Large intestine (tissue), 3 donors: ENCODE measurements at regions not wholly inside any gene's neighbourhood (a gene's known extent, or its start where the extent isn't known, plus 50 kb on each side); places are given as distances from the start of the nearest gene placed in this dataset.
"Not testable (repeated sequence)": the region's sequence is repeated elsewhere in the genome, so short reads cannot be mapped to it uniquely, and the experiment has no call there.

ENCODE experiments used
- DNase-seq, 2 donors: peaks; one replicate each; pipeline versions ENCODE4 v3.0.0 to v3.0.0-alpha.2; 2013
- H3K27ac ChIP-seq: one replicate; pipeline ENCODE4 v1.5.1; 2013; ENCODE audit warnings: low read length
- H3K27me3 ChIP-seq: 2 replicates; pipeline ENCODE4 v1.6.1; 2013; ENCODE audit warnings: low read length; ENCODE audit not compliant: control insufficient read depth, insufficient read depth
- H3K36me3 ChIP-seq: 2 replicates; pipeline ENCODE4 v1.6.1; 2013; ENCODE audit warnings: low read length; ENCODE audit not compliant: control insufficient read depth, insufficient read depth
- H3K4me1 ChIP-seq: one replicate; pipeline ENCODE4 v1.6.1; 2013; ENCODE audit warnings: low read length; ENCODE audit not compliant: control insufficient read depth, insufficient read depth
- H3K4me3 ChIP-seq: one replicate; pipeline ENCODE4 v1.5.1; 2013; ENCODE audit warnings: low read length
- H3K9me3 ChIP-seq: one replicate; pipeline ENCODE4 v1.6.1; 2013; ENCODE audit warnings: mild to moderate bottlenecking, low read depth, low read length, moderate library complexity; ENCODE audit not compliant: control insufficient read depth
- WGBS: methylation state at CpG from one replicate; pipeline ENCODE4 v1.1.5; 2013; ENCODE audit warnings: low lambda C conversion rate; ENCODE audit not compliant: insufficient coverage; 5-methylcytosine and 5-hydroxymethylcytosine counted together

GRCh38 chr7:80047032-80047431 lies 87.6 kb upstream of the GNAI1 start:
- H3K4me1 ChIP-seq: no peaks in the 10 kb centered on the region
- no peak for DNase-seq
- no peak overlapping the region for H3K4me3 ChIP-seq
- no peaks in the 10 kb centered on the region for H3K9me3 ChIP-seq
- WGBS: 83% methylated on average over 1 of the region's 1 CpG
- no peaks in the 10 kb centered on the region for H3K36me3 ChIP-seq
- no peaks in the 10 kb centered on the region for H3K27me3 ChIP-seq
- H3K27ac ChIP-seq: no peak overlapping the region

- Histone ChIP-seq H3K27ac (no peak overlapping the region), H3K9me3 (no peaks in the 10 kb centered on the region), H3K27me3 (no peaks in the 10 kb centered on the region), H3K4me1 (no peaks in the 10 kb centered on the region), H3K36me3 (no peaks in the 10 kb centered on the region), H3K4me3 (no peak overlapping the region)
- DNase-seq: no peak
- 100% methylated on average over 2 of the region's 4 CpGs for WGBS
These were observed 89.8 kb upstream of the GNAI1 start for GRCh38 chr7:80044796-80045195.

- H3K4me3 ChIP-seq: no peak overlapping the region
- no peaks in the 10 kb centered on the region for H3K4me1 ChIP-seq
- H3K9me3 ChIP-seq: no peaks in the 10 kb centered on the region
- no peaks in the 10 kb centered on the region for H3K27me3 ChIP-seq
- H3K27ac ChIP-seq: no peak overlapping the region
- no peak for DNase-seq
- WGBS: 90% methylated on average over 2 of the region's 3 CpGs
- H3K36me3 ChIP-seq: no peaks in the 10 kb centered on the region
These were observed 93.9 kb upstream of the GNAI1 start for GRCh38 chr7:80040752-80041151.

GRCh38 chr7:80040335-80040734 lies 94.3 kb upstream of the GNAI1 start:
- H3K27ac ChIP-seq: no peak overlapping the region
- no peak overlapping the region for H3K4me3 ChIP-seq
- no peaks in the 10 kb centered on the region for H3K9me3 ChIP-seq
- no peak for DNase-seq
- H3K4me1 ChIP-seq: no peaks in the 10 kb centered on the region
- 80% methylated on average over 1 of the region's 2 CpGs for WGBS
- no peaks in the 10 kb centered on the region for H3K27me3 ChIP-seq
- no peaks in the 10 kb centered on the region for H3K36me3 ChIP-seq

- no peak overlapping the region for H3K27ac ChIP-seq
- H3K4me3 ChIP-seq: no peak overlapping the region
- no peaks in the 10 kb centered on the region for H3K4me1 ChIP-seq
- 96% methylated on average over 4 of the region's 5 CpGs for WGBS
- H3K9me3 ChIP-seq: no peaks in the 10 kb centered on the region
- H3K36me3 ChIP-seq: no peaks in the 10 kb centered on the region
- no peaks in the 10 kb centered on the region for H3K27me3 ChIP-seq
- DNase-seq: no peak
These were observed 95.3 kb upstream of the GNAI1 start for GRCh38 chr7:80039251-80039884.

GRCh38 chr7:80037689-80038088 lies 96.9 kb upstream of the GNAI1 start:
- WGBS: 90% methylated on average over 2 of the region's 2 CpGs

GRCh38 chr7:80036107-80036506 lies 98.5 kb upstream of the GNAI1 start:
- 83% methylated on average over 2 of the region's 2 CpGs for WGBS
- Histone ChIP-seq H3K36me3 (no peaks in the 10 kb centered on the region), H3K4me3 (no peak overlapping the region), H3K4me1 (no peaks in the 10 kb centered on the region), H3K27ac (no peak overlapping the region), H3K27me3 (no peaks in the 10 kb centered on the region), H3K9me3 (no peaks in the 10 kb centered on the region)
- no peak for DNase-seq

More at GRCh38 chr7:80037689-80038088, 96.9 kb upstream of the GNAI1 start:
- Histone ChIP-seq H3K4me1 (no peaks in the 10 kb centered on the region), H3K27ac (no peak overlapping the region), H3K9me3 (no peaks in the 10 kb centered on the region), H3K4me3 (no peak overlapping the region), H3K27me3 (no peaks in the 10 kb centered on the region), H3K36me3 (no peaks in the 10 kb centered on the region)
- DNase-seq: no peak

- no peaks in the 10 kb centered on the region for H3K4me1 ChIP-seq
- no peak overlapping the region for H3K4me3 ChIP-seq
- no peaks in the 10 kb centered on the region for H3K36me3 ChIP-seq
- no peak for DNase-seq
- H3K27me3 ChIP-seq: no peaks in the 10 kb centered on the region
- no peak overlapping the region for H3K27ac ChIP-seq
- 81% methylated on average over 2 of the region's 3 CpGs for WGBS
- no peaks in the 10 kb centered on the region for H3K9me3 ChIP-seq
These were observed 105.9 kb upstream of the GNAI1 start for GRCh38 chr7:80028717-80029116.

GRCh38 chr7:80027611-80028173 lies 106.9 kb upstream of the GNAI1 start:
- 100% methylated on average over 1 of the region's 4 CpGs for WGBS
- no peak for DNase-seq
- H3K27ac ChIP-seq: no peak overlapping the region
- H3K9me3 ChIP-seq: no peaks in the 10 kb centered on the region
- H3K27me3 ChIP-seq: no peaks in the 10 kb centered on the region
- no peaks in the 10 kb centered on the region for H3K36me3 ChIP-seq
- no peaks in the 10 kb centered on the region for H3K4me1 ChIP-seq
- H3K4me3 ChIP-seq: no peak overlapping the region

- Histone ChIP-seq H3K27ac (no peak overlapping the region), H3K9me3 (no peaks in the 10 kb centered on the region), H3K4me3 (no peak overlapping the region), H3K36me3 (no peaks in the 10 kb centered on the region), H3K27me3 (no peaks in the 10 kb centered on the region), H3K4me1 (no peaks in the 10 kb centered on the region)
- 100% methylated on average over 1 of the region's 4 CpGs for WGBS
- DNase-seq: no peak
These were observed 107.9 kb upstream of the GNAI1 start for GRCh38 chr7:80026766-80027165.

- not testable (repeated sequence) for DNase-seq, H3K4me3 ChIP-seq
- WGBS: no CpG with 5 or more reads among the region's 5 CpGs
These were observed 114.4 kb upstream of the GNAI1 start for GRCh38 chr7:80020277-80020676.

More at GRCh38 chr7:80020277-80020676, 114.4 kb upstream of the GNAI1 start:
- H3K36me3 ChIP-seq, H3K27me3 ChIP-seq, H3K9me3 ChIP-seq, H3K4me1 ChIP-seq, H3K27ac ChIP-seq: not testable (repeated sequence)
